ENCODE measurements at regions not wholly inside any gene's neighbourhood (a gene's known extent, or its start where the extent isn't known, plus 50 kb on each side); places are given as distances from the start of the nearest gene placed in this dataset.

- TF ChIP-seq, protein P1, sequence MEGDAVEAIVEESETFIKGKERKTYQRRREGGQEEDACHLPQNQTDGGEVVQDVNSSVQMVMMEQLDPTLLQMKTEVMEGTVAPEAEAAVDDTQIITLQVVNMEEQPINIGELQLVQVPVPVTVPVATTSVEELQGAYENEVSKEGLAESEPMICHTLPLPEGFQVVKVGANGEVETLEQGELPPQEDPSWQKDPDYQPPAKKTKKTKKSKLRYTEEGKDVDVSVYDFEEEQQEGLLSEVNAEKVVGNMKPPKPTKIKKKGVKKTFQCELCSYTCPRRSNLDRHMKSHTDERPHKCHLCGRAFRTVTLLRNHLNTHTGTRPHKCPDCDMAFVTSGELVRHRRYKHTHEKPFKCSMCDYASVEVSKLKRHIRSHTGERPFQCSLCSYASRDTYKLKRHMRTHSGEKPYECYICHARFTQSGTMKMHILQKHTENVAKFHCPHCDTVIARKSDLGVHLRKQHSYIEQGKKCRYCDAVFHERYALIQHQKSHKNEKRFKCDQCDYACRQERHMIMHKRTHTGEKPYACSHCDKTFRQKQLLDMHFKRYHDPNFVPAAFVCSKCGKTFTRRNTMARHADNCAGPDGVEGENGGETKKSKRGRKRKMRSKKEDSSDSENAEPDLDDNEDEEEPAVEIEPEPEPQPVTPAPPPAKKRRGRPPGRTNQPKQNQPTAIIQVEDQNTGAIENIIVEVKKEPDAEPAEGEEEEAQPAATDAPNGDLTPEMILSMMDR (IDR thresholded peaks at IDR 0.05): no peak
- TF ChIP-seq POLR2AphosphoS5 (IDR thresholded peaks at IDR 0.05): no peak
Observed at GRCh38 chr5:124639095-124639665, 107.3 kb downstream of the ZNF608 start.

Data from stomach (tissue), 4 donors.